Thymus (tissue), 11 donors: ENCODE measurements at regions not wholly inside any gene's neighbourhood (a gene's known extent, or its start where the extent isn't known, plus 50 kb on each side); places are given as distances from the start of the nearest gene placed in this dataset.
"Not testable (repeated sequence)": the region's sequence is repeated elsewhere in the genome, so short reads cannot be mapped to it uniquely, and the experiment has no call there.

Experiments used
- DNase-seq, 9 donors: peaks; one replicate each; pipeline ENCODE4 v3.0.0-alpha.2; 2013; ENCODE audit warnings: low spot score in 9 of 9, low read depth in 6 of 9, missing footprints in 1 of 9
- H3K27ac ChIP-seq, 2 donors: one replicate each; pipeline ENCODE4 v1.5.1; 2013; ENCODE audit warnings: control low read depth in 1 of 2, low read depth in 1 of 2, low read length in 1 of 2, mild to moderate bottlenecking in 1 of 2, moderate library complexity in 1 of 2
- H3K27me3 ChIP-seq, 2 donors: one replicate each; pipeline ENCODE4 v1.5.1; 2013; ENCODE audit warnings: low read length in 1 of 2; ENCODE audit not compliant: control insufficient read depth in 2 of 2, insufficient read depth in 1 of 2
- H3K36me3 ChIP-seq, 2 donors: one replicate each; pipeline ENCODE4 v1.5.1; 2013; ENCODE audit warnings: low read length in 1 of 2, mild to moderate bottlenecking in 1 of 2, moderate library complexity in 1 of 2; ENCODE audit not compliant: control insufficient read depth in 2 of 2, insufficient read depth in 2 of 2
- H3K4me1 ChIP-seq, 2 donors: one replicate each; pipeline ENCODE4 v1.5.1; 2013; ENCODE audit warnings: low read length in 2 of 2; ENCODE audit not compliant: control insufficient read depth in 2 of 2, insufficient read depth in 2 of 2
- H3K4me3 ChIP-seq, 2 donors: one replicate each; pipeline ENCODE4 v1.5.1; 2013; ENCODE audit warnings: low read length in 2 of 2, control low read depth in 1 of 2, mild to moderate bottlenecking in 1 of 2
- H3K9me3 ChIP-seq, 2 donors: one replicate each; pipeline ENCODE4 v1.5.1; 2013; ENCODE audit warnings: low read length in 1 of 2, mild to moderate bottlenecking in 1 of 2; ENCODE audit not compliant: control insufficient read depth in 2 of 2, insufficient read depth in 1 of 2
- WGBS: extraction: QIAGEN DNeasy Blood & Tissue Kit; methylation state at CpG from one replicate; pipeline ENCODE4 v1.1.7; 2013; 5-methylcytosine and 5-hydroxymethylcytosine counted together
- donor health status: healthy.

GRCh38 chr15:77865106-77865610 lies 212.4 kb downstream of the TBC1D2B start:
- WGBS: 96% methylated on average over 7 of the region's 7 CpGs
- DNase-seq: no peak

GRCh38 chr15:77864211-77865105 lies 213.1 kb downstream of the TBC1D2B start:
- WGBS: 87% methylated on average over 21 of the region's 21 CpGs
- no peak overlapping the region for H3K4me3 ChIP-seq
- H3K4me1 ChIP-seq: no peaks in the 10 kb centered on the region
- H3K36me3 ChIP-seq: no peaks in the 10 kb centered on the region
- H3K27ac ChIP-seq: no peak overlapping the region
- no peaks in the 10 kb centered on the region for H3K9me3 ChIP-seq
- no peaks in the 10 kb centered on the region for H3K27me3 ChIP-seq
- DNase-seq: no peak

More at GRCh38 chr15:77865106-77865610, 212.4 kb downstream of the TBC1D2B start:
- Histone ChIP-seq H3K9me3 (no peaks in the 10 kb centered on the region), H3K36me3 (no peaks in the 10 kb centered on the region), H3K27me3 (no peaks in the 10 kb centered on the region), H3K27ac (no peak overlapping the region), H3K4me1 (no peaks in the 10 kb centered on the region), H3K4me3 (no peak overlapping the region)

- no peaks in the 10 kb centered on the region for H3K27me3 ChIP-seq
- no peak overlapping the region for H3K4me3 ChIP-seq
- WGBS: 88% methylated on average over 12 of the region's 12 CpGs
- H3K9me3 ChIP-seq: no peaks in the 10 kb centered on the region
- no peaks in the 10 kb centered on the region for H3K4me1 ChIP-seq
- DNase-seq: no peak
- H3K27ac ChIP-seq: no peak overlapping the region
- no peaks in the 10 kb centered on the region for H3K36me3 ChIP-seq
Measured at GRCh38 chr15:77863491-77864105, 213.9 kb downstream of the TBC1D2B start.

DNA sequence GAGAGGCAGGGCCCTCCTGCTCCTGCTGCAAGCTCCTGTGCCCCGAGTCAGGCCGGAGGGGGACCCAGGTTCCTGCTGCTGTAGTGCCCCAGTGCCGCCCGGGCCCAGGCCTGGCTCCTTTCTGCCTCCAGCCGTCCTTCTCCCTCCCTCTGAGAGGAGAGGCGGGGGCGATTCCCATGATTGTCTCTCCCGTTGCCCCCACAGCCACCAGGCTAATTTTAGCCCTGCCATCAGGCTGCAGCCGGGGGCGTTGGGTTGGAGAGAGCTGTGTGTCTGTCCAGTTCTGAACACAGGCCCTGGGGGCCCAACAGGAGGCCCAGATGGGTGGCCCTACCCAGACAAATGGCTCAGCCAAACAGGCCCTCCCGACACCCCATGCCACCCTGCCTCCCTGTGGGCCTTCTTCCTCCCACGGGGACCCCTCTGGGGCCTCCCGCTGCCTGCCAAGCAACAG lies 214.8 kb downstream of the TBC1D2B start:
- Histone ChIP-seq H3K9me3 (no peaks in the 10 kb centered on the region), H3K36me3 (no peaks in the 10 kb centered on the region), H3K27me3 (no peaks in the 10 kb centered on the region), H3K4me1 (no peaks in the 10 kb centered on the region), H3K27ac (no peak overlapping the region), H3K4me3 (no peak overlapping the region)
- DNase-seq: no peak
- WGBS: 89% methylated on average over 13 of the region's 13 CpGs

- H3K4me1 ChIP-seq, H3K27me3 ChIP-seq, DNase-seq, H3K27ac ChIP-seq, H3K9me3 ChIP-seq, H3K4me3 ChIP-seq, H3K36me3 ChIP-seq: not testable (repeated sequence)
- 90% methylated on average over 10 of the region's 10 CpGs for WGBS
Measured at GRCh38 chr15:77861997-77862635, 215.4 kb downstream of the TBC1D2B start.

- no peaks in the 10 kb centered on the region for H3K27me3 ChIP-seq
- H3K27ac ChIP-seq: no peak overlapping the region
- no peaks in the 10 kb centered on the region for H3K4me1 ChIP-seq
- no peaks in the 10 kb centered on the region for H3K9me3 ChIP-seq
- WGBS: 90% methylated on average over 10 of the region's 10 CpGs
- DNase-seq: no peak
- H3K36me3 ChIP-seq: no peaks in the 10 kb centered on the region
- no peak overlapping the region for H3K4me3 ChIP-seq
Measured at GRCh38 chr15:77860071-77860691, 217.3 kb downstream of the TBC1D2B start.

- Histone ChIP-seq H3K27me3 (no peaks in the 10 kb centered on the region), H3K27ac (no peak overlapping the region), H3K36me3 (no peaks in the 10 kb centered on the region), H3K4me3 (no peak overlapping the region), H3K9me3 (no peaks in the 10 kb centered on the region), H3K4me1 (no peaks in the 10 kb centered on the region)
- no peak for DNase-seq
- WGBS: 91% methylated on average over 2 of the region's 2 CpGs
Measured at GRCh38 chr15:77859491-77860060, 217.9 kb downstream of the TBC1D2B start.

- H3K4me3 ChIP-seq: no peak overlapping the region
- no peaks in the 10 kb centered on the region for H3K4me1 ChIP-seq
- no peak overlapping the region for H3K27ac ChIP-seq
- H3K36me3 ChIP-seq: no peaks in the 10 kb centered on the region
- H3K27me3 ChIP-seq: peaks cover 0 to under 1% of the 10 kb centered on the region in 2 donors
- WGBS: 70% methylated on average over 11 of the region's 11 CpGs
- H3K9me3 ChIP-seq: no peaks in the 10 kb centered on the region
- DNase-seq: no peak
Measured at GRCh38 chr15:77858792-77859490, 218.6 kb downstream of the TBC1D2B start.
